ENCODE measurements at regions not wholly inside any gene's neighbourhood (a gene's known extent, or its start where the extent isn't known, plus 50 kb on each side); places are given as distances from the start of the nearest gene placed in this dataset.

DNA sequence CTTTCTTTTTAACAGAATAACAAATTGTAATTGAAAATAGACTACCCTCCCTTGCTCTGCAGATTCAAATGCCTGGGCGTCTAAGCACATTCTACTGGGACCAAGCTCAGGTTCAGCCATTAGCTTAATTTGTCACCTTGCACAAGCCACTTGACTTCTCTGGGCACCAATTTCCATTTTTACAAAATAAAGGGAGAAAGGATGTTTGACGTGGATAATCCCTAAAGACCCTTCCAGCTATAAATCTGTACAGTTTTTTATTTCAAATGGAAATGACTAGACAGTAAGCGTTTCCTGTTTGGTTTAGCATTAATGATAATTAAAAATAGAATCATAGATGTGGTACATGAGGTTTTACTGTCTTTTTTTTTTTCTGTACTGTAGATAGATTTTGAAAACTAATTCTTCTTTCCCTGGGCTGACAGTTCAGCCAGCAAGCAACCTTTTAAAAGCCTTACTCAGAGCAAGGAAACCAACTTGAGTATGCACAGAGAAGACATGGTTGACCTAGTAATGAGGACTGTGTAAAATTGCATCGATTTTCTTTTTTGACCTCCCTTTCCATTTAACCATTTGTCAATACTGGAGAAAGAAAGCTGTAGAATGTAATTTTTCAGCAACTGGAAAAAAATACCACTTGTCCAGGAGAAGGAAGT lies 1329.5 kb upstream of the CDH8 start:
- TF ChIP-seq, protein P1, sequence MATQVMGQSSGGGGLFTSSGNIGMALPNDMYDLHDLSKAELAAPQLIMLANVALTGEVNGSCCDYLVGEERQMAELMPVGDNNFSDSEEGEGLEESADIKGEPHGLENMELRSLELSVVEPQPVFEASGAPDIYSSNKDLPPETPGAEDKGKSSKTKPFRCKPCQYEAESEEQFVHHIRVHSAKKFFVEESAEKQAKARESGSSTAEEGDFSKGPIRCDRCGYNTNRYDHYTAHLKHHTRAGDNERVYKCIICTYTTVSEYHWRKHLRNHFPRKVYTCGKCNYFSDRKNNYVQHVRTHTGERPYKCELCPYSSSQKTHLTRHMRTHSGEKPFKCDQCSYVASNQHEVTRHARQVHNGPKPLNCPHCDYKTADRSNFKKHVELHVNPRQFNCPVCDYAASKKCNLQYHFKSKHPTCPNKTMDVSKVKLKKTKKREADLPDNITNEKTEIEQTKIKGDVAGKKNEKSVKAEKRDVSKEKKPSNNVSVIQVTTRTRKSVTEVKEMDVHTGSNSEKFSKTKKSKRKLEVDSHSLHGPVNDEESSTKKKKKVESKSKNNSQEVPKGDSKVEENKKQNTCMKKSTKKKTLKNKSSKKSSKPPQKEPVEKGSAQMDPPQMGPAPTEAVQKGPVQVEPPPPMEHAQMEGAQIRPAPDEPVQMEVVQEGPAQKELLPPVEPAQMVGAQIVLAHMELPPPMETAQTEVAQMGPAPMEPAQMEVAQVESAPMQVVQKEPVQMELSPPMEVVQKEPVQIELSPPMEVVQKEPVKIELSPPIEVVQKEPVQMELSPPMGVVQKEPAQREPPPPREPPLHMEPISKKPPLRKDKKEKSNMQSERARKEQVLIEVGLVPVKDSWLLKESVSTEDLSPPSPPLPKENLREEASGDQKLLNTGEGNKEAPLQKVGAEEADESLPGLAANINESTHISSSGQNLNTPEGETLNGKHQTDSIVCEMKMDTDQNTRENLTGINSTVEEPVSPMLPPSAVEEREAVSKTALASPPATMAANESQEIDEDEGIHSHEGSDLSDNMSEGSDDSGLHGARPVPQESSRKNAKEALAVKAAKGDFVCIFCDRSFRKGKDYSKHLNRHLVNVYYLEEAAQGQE (IDR thresholded peaks at IDR 0.05; ENCODE audit: borderline replicate concordance), result no peak
- TF ChIP-seq TAF1 (IDR thresholded peaks at IDR 0.05; ENCODE audit: low read depth), result no peak
- no peak for TF ChIP-seq MXI1 (conservative IDR thresholded peaks at IDR 0.05; ENCODE audit: poor library complexity, severe bottlenecking)
- no peak for TF ChIP-seq EZH2 (IDR thresholded peaks at IDR 0.05; ENCODE audit: borderline replicate concordance, insufficient read depth, low read length, poor library complexity, severe bottlenecking)
- TF ChIP-seq EP300 (conservative IDR thresholded peaks at IDR 0.05; ENCODE audit: poor library complexity, severe bottlenecking), result no peak
- TF ChIP-seq, protein P2, sequence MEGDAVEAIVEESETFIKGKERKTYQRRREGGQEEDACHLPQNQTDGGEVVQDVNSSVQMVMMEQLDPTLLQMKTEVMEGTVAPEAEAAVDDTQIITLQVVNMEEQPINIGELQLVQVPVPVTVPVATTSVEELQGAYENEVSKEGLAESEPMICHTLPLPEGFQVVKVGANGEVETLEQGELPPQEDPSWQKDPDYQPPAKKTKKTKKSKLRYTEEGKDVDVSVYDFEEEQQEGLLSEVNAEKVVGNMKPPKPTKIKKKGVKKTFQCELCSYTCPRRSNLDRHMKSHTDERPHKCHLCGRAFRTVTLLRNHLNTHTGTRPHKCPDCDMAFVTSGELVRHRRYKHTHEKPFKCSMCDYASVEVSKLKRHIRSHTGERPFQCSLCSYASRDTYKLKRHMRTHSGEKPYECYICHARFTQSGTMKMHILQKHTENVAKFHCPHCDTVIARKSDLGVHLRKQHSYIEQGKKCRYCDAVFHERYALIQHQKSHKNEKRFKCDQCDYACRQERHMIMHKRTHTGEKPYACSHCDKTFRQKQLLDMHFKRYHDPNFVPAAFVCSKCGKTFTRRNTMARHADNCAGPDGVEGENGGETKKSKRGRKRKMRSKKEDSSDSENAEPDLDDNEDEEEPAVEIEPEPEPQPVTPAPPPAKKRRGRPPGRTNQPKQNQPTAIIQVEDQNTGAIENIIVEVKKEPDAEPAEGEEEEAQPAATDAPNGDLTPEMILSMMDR (IDR thresholded peaks at IDR 0.05; ENCODE audit: poor library complexity, severe bottlenecking), result no peak
- Histone ChIP-seq H3F3A (ENCODE audit: insufficient read depth, low read length, poor library complexity, severe bottlenecking) (no peaks in the 10 kb centered on the region), H3K4me3 (ENCODE audit: low read length) (no peak overlapping the region), H3K9ac (ENCODE audit: low read length) (no peak overlapping the region), H3K27me3 (ENCODE audit: insufficient read depth, low read depth, low read length) (no peaks in the 10 kb centered on the region), H3K36me3 (ENCODE audit: insufficient read depth, low read length) (no peaks in the 10 kb centered on the region), H3K9me2 (ENCODE audit: insufficient read depth, low read length) (no peaks in the 10 kb centered on the region), H3K9me3 (ENCODE audit: low read length) (no peaks in the 10 kb centered on the region), H2AFZ (ENCODE audit: low read depth, low read length) (no peak overlapping the region), H4K20me1 (ENCODE audit: insufficient read depth) (no peaks in the 10 kb centered on the region), H3K4me2 (ENCODE audit: low read length) (no peak overlapping the region), H3K27ac (ENCODE audit: low read length) (no peak overlapping the region), H3K79me2 (replicated peaks; ENCODE audit: insufficient read depth, low read length) (no peaks in the 10 kb centered on the region)

DNA sequence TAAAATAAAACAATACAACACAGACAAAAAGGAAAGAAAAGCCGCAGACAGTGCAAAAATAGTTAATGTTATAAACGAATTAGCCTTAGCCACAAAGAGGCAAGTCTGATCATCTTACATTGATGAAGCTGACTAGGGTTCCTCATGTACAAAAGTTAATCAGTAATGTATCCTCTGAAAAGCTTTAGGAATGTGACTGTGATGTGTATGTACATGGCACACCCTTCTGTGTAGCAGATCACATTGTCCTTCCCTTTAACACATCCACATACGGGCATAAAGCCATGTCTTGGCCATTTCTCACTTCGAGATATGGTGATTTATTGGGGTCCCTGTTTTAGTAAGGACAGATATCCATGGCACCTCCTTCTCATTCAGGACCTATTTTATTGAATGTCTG lies 1327.5 kb upstream of the CDH8 start:
- Histone ChIP-seq H3K4me2 (ENCODE audit: low read length) (no peak overlapping the region), H3K79me2 (replicated peaks; ENCODE audit: insufficient read depth, low read length) (no peaks in the 10 kb centered on the region), H3K36me3 (ENCODE audit: insufficient read depth, low read length) (no peaks in the 10 kb centered on the region), H3K9me3 (ENCODE audit: low read length) (no peaks in the 10 kb centered on the region), H3K27ac (ENCODE audit: low read length) (no peak overlapping the region), H3K4me3 (ENCODE audit: low read length) (no peak overlapping the region), H2AFZ (ENCODE audit: low read depth, low read length) (no peak overlapping the region), H3K27me3 (ENCODE audit: insufficient read depth, low read depth, low read length) (no peaks in the 10 kb centered on the region), H3K9ac (ENCODE audit: low read length) (no peak overlapping the region), H3F3A (ENCODE audit: insufficient read depth, low read length, poor library complexity, severe bottlenecking) (no peaks in the 10 kb centered on the region), H4K20me1 (ENCODE audit: insufficient read depth) (no peaks in the 10 kb centered on the region), H3K9me2 (ENCODE audit: insufficient read depth, low read length) (no peaks in the 10 kb centered on the region)
- TF ChIP-seq POLR2AphosphoS5 (IDR thresholded peaks at IDR 0.05) (no peak), EZH2 (IDR thresholded peaks at IDR 0.05; ENCODE audit: borderline replicate concordance, insufficient read depth, low read length, poor library complexity, severe bottlenecking) (no peak), RAD21 (conservative IDR thresholded peaks at IDR 0.05) (no peak), TAF1 (IDR thresholded peaks at IDR 0.05; ENCODE audit: low read depth) (no peak), MXI1 (conservative IDR thresholded peaks at IDR 0.05; ENCODE audit: poor library complexity, severe bottlenecking) (no peak)
- TF ChIP-seq, protein P1 (IDR thresholded peaks at IDR 0.05; ENCODE audit: borderline replicate concordance), result no peak
- TF ChIP-seq, protein P2 (IDR thresholded peaks at IDR 0.05; ENCODE audit: poor library complexity, severe bottlenecking), result no peak
